Right renal cortex interstitium (tissue), 3 donors: ENCODE measurements at regions not wholly inside any gene's neighbourhood (a gene's known extent, or its start where the extent isn't known, plus 50 kb on each side); places are given as distances from the start of the nearest gene placed in this dataset.
"Not testable (repeated sequence)": the region's sequence is repeated elsewhere in the genome, so short reads cannot be mapped to it uniquely, and the experiment has no call there.

Source experiments
- DNase-seq, 3 donors: peaks; one replicate each; pipeline ENCODE4 v3.0.0-alpha.2; 2013; ENCODE audit warnings: low read depth in 3 of 3, low spot score in 2 of 3

- no peak for DNase-seq
Measured at GRCh38 chr5:97998941-97999340, 774.5 kb upstream of the RGMB start.

- DNase-seq: no peak
Measured at GRCh38 chr5:98004463-98004862, 769.0 kb upstream of the RGMB start.

- DNase-seq: no peak
Measured at GRCh38 chr5:98016771-98017170, 756.7 kb upstream of the RGMB start.

GRCh38 chr5:98030273-98030672 lies 743.2 kb upstream of the RGMB start:
- DNase-seq: not testable (repeated sequence)

DNA sequence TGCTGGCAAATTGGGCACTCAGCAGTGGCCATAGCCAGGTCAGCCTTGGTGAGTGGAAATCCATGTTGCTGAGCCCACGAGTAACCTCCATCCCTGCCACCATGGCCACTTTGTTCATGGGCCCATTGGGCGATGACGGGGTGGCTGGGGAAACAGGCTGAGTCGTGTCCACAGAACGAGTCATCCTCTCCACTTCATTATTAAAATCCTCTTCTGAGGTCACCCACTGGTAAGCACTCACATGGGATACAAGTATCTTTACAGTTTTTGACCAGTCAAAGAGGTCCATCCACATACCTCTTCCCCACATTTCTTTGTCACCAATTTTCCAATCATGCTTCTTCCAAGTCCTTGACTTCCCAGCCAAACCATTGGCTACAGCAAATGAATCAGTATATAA lies 742.4 kb upstream of the RGMB start:
- DNase-seq: not testable (repeated sequence)

DNA sequence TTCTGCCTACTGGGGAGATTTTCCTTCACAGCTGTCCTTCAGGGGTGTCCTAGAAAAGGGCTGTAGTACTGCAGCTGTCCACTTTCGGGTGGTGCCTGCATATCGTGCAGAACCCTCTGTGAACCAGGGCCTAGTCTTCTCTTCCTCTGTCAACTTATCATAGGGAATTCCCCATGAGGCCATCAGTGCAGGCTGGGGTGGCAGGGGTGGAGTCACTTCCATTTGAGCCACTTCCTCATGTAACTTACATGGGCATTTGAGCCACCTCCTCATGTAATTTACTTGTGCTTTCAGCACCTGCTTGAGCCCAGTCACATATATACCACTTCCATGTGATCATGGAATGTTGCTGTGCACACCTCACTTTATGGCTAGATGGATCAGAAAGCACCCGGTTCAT lies 742.0 kb upstream of the RGMB start:
- DNase-seq: no peak

GRCh38 chr5:98031926-98032325 lies 741.5 kb upstream of the RGMB start:
- DNase-seq: no peak

- no peak for DNase-seq
Measured at GRCh38 chr5:98041661-98042060, 731.8 kb upstream of the RGMB start.

- no peak for DNase-seq
Measured at GRCh38 chr5:98042521-98042920, 730.9 kb upstream of the RGMB start.

DNA sequence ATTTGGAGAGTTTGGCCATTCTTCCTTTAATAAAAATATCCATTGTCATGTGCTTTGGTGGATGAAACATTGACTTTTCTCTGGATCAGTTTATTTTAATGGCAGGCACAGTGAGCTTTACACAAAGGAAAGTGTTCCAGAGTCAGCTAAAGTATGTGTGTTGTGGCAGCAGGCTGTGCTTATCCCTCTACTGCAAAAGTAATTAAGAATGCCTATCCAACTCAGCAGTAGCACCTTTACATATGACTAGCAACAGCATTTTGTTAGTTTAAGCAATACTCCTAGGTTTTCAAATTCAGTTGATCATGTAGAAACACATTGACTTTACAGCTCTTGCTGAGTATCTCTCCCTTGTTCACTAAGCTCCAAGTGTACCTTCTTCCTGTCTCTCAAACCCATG lies 730.5 kb upstream of the RGMB start:
- no peak for DNase-seq

- no peak for DNase-seq
Measured at GRCh38 chr5:98050583-98050982, 722.9 kb upstream of the RGMB start.

DNA sequence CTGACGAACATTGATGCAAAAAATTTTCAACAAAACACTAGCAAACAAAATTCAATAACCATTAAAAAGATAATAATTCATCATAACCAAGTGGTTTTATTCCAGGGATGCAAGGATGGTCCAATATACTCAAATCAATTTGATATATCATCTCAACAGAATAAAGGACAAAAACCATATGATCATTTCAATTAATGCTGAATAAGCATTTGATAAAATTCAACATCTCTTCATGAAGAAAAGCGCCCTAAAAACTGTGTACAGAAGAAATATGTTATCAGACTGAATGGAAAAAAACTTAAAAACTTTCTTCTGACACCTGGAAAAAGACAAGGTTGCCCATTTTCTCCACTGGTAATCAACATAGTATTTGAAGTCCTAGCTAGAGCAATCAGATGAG lies 720.3 kb upstream of the RGMB start:
- DNase-seq: no peak

DNA sequence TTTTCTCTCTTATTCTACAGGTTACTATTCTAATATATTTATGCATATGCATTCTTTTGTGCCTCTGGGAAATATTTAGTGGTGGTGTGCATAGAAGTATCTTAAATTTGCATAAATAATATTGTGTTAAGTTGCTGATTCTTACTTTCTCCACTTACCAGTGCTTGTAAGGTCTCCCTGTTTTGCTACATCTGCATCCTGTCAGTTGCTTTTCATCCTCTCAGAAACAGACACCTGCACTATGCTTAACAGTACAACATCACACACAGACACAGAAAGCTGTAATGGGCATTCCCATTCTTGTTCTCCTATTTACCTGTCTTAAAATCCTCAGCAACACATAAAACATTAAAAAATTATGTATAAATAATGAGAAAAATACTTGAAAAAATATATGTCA lies 713.3 kb upstream of the RGMB start:
- DNase-seq: no peak

DNA sequence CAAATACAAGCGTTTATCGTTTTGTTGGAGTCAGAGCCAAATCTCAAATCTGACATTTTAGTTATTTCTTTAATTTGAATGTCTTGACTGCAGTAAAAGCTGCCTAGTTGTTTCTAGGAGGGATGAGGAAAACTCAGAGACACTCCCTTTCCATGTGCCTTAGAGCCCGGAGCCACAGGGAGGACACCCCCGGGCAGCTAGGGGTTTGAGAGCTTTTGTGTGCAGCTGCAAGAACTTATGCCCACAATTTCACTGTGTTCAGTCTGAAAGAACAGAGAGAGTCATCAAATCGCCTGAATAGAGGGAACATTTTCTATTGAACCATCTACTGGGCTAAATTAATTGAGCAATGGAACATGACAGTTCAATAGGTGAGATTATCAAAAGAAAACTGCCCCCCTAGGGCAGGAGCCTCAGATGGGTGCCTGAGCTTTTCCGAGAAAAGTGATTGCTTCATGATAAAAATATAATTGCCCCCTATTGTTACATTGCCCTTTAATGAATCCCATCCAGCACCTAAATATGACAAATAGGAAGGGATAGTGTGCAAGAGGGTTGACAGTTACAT lies 709.3 kb upstream of the RGMB start:
- DNase-seq: no peak

DNA sequence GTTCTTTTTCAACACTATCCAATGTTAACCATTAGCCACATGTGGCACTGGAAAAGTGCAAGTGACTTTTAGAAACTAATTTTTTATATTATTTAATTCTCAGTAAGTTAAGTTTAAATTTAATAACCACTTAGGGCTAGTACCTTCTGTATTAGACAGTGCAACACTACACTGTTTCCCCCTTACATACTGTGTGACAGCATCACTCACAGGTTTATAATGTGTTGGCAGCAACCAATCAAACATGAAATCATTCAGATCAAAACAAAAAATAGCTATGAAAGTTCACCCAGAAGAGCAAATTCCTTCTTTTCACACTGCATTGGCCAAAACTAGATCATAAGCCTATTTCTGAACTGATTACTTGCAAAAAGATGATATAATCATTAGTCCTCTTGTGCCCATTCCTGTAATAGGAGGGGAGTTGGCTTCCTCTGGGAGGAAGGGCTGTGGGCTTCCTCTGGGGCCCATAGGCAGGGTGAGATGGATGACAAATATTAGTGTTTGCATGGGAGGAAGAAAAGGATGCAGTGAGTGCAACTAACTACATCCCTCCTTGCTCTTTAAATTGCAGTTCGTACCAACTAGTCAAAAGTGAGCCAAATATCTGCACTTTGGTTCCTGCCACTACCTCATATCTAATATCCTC lies 708.1 kb upstream of the RGMB start:
- no peak for DNase-seq

GRCh38 chr5:98066910-98067309 lies 706.6 kb upstream of the RGMB start:
- DNase-seq: no peak

DNA sequence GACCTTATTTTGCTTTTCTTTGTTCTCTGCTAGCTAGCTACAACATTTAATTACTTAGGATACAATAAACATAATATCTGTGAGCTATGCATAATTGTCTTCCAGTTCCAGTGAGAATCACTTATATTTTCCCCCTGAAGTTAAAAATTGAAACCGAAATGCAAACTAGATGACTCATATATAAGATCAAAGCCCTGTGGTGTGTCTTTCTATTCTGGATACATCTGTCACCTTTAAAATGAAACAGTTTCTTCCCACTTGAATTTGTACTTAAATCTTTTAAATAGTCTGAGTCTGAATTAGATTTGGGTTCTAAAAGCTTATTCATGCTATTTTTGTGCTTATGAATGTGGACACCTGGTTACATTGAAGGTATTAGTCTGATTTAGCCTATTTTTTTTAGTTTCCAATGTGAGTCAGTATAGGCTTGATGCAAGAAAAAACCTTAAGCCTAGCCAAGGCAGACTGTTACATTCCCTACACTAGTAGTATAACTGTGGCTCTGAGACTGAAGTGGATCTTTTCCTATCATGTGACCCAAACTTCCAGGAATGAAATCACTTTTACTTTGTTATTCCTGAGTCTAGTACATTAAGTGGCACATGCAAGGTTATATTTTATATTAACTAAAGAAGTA lies 703.5 kb upstream of the RGMB start:
- no peak for DNase-seq

DNA sequence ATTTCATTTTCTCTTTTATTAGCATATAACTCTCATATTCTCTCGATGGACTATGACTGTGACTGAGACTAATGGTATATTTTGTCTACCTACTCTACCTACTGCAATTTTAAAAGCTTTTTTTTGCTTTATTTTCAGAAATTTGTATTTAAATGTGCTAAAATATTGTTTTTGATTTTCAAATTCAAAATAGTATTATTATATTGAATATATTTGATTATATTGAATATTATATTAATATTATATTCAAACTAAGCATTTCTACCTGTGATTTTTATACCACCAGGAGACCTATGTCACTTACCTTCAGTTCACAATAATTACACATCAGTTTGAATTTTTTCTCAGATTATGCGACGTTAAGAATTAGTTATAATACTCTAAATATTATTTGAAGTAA lies 700.5 kb upstream of the RGMB start:
- no peak for DNase-seq

- no peak for DNase-seq
Measured at GRCh38 chr5:98076501-98076900, 697.0 kb upstream of the RGMB start.

GRCh38 chr5:98085593-98085992 lies 687.9 kb upstream of the RGMB start:
- no peak for DNase-seq

DNA sequence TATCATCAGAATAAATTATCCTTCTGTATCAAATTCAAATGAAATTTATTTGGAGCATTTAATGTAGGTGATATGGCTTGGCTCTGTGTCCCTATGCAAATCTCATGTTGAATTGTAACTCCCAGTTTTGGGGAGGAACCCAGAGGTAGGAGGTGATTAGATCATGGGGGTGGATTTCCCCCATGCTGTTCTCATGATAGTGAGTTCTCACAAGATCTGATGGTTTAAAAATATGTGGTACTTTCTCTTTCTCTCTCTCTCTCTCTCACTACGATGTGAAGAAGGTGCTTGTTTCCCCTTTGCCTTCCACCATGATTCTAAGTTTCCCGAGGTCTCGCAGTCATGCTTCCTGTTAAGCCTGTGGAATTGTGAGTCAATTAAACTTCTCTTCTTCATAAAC lies 678.4 kb upstream of the RGMB start:
- DNase-seq: no peak

GRCh38 chr5:98096155-98096554 lies 677.3 kb upstream of the RGMB start:
- no peak for DNase-seq
